ENCODE measurements at regions not wholly inside any gene's neighbourhood (a gene's known extent, or its start where the extent isn't known, plus 50 kb on each side); places are given as distances from the start of the nearest gene placed in this dataset.

GRCh38 chr17:77001487-77001886 lies 133.3 kb downstream of the MGAT5B start:
- no peak for DNase-seq
- ATAC-seq, result no peak
- intact Hi-C loops (cut with micrococcal nuclease), result no loop called here

- ATAC-seq, result no peak
- DNase-seq, result no peak
- intact Hi-C loops (cut with micrococcal nuclease), result no loop called here
Observed at GRCh38 chr17:77002103-77003045, 134.2 kb downstream of the MGAT5B start.

GRCh38 chr17:77003699-77004098 lies 135.5 kb downstream of the MGAT5B start:
- DNase-seq (no peak), ATAC-seq (no peak)
- intact Hi-C loops (cut with micrococcal nuclease), result no loop called here

- intact Hi-C loops (cut with micrococcal nuclease), result no loop called here
- ATAC-seq (no peak), DNase-seq (no peak)
Observed at GRCh38 chr17:77006971-77007649, 133.7 kb upstream of the SEC14L1 start.

- ATAC-seq (no peak), DNase-seq (no peak)
- intact Hi-C loops (cut with micrococcal nuclease), result no loop called here
Observed at GRCh38 chr17:77009877-77010276, 130.9 kb upstream of the SEC14L1 start.

DNA sequence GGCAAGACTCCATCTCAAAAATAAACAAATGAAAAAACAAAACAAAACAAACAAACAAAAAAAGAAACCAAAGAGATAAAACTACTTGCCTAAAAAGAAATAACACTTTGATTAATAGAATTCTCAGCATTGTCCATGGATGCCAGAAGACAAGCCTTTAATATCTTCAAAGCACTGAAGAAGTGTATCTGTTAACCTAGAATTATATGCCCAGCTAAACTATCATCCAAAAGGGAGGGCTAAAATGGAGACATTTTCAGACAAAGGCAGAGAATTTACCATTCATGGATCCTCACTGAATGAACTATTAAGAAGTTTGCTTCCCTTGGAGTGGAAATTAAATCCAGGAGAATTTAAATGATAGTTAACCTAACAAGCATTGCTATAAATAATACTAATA lies 130.1 kb upstream of the SEC14L1 start:
- no peak for ATAC-seq
- intact Hi-C loops (cut with micrococcal nuclease), result no loop called here
- DNase-seq, result no peak

GRCh38 chr17:77011173-77012011 lies 129.4 kb upstream of the SEC14L1 start:
- ATAC-seq (no peak), DNase-seq (no peak)
- intact Hi-C loops (cut with micrococcal nuclease), result no loop called here

GRCh38 chr17:77018504-77018903 lies 122.3 kb upstream of the SEC14L1 start:
- DNase-seq (no peak), ATAC-seq (no peak)
- intact Hi-C loops (cut with micrococcal nuclease), result no loop called here

DNA sequence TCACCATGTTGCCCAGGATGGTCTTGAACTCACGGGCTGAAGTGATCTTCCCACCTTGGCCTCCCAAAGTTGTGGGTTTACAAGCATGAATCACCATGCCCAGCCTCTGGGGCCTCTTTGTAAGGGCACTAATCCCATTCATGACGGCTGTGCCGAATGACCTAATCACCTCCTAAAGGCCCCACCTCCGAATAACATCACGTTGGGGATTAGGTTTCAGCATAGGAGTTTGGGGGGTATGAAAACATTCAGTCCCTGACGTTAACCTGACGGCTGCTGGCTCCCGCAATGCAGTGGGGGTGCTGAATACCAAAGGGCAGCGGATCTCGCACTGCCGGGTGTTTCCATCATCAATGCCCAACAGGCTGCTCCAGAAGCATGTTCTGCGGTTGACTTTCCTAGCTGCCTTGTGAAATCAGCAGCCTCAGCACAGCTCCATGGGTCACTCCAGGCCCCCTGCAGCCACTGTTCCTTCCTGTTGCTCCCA lies 120.8 kb upstream of the SEC14L1 start:
- no peak for DNase-seq
- intact Hi-C loops (cut with micrococcal nuclease), result no loop called here
- no peak for ATAC-seq

DNA sequence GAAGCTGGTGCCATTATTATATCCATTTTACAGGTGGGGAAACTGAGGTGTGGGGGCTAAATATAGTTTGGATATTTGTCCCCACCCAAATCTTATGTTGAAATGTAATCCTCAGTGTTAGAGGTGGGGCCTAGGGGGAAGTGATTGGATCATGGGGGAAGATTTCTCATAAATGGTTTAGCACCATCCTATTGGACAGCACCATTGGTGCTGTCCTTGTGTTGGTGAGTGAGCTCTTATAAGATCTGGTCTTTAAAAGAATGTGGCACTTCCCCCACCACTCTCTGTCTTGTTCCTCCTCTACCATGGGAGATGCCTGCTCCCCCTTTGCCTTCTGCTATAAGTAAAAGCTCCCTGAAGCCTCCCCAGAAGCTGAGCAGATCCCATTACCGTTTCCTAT lies 119.8 kb upstream of the SEC14L1 start:
- no peak for DNase-seq
- ATAC-seq, result no peak
- intact Hi-C loops (cut with micrococcal nuclease), result no loop called here

- DNase-seq (no peak), ATAC-seq (no peak)
- intact Hi-C loops (cut with micrococcal nuclease), result no loop called here
Observed at GRCh38 chr17:77022766-77023165, 118.0 kb upstream of the SEC14L1 start.

- ATAC-seq, result no peak
- DNase-seq, result no peak
- intact Hi-C loops (cut with micrococcal nuclease), result no loop called here
Observed at GRCh38 chr17:77025781-77026180, 115.0 kb upstream of the SEC14L1 start.

DNA sequence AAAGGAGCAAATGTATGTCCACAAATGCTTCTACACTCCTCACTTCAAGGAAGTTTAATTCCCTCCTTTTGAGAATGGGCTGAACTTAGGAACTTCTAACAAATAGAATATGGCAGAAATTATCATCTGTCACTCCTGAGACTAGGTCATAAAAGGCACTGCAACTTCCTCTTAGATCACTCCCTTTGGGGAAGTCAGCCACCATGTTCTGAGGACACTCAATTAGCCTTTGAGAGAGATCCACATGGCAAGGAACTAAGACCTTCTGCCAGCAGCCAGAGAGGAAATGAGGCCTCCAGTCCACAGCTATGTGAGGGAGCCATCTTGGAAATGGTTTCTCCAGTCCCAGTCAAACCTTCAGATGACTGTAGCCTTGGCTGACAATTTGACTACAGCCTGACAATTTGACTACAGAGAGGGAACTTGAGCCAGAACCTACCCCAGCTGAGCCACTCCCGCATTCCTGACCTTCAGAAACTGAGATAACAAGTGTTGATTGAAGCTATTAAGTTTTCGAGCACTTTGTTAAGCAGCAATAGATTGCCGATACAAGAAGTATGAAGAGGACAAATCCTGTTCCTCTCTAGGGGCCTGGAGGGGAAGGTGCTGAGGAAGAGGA lies 113.4 kb upstream of the SEC14L1 start:
- DNase-seq, result no peak
- intact Hi-C loops (cut with micrococcal nuclease), result no loop called here
- no peak for ATAC-seq

- intact Hi-C loops (cut with micrococcal nuclease), result no loop called here
- ATAC-seq, result no peak
Observed at GRCh38 chr17:77028900-77029299, 111.9 kb upstream of the SEC14L1 start.

GRCh38 chr17:77032929-77033328 lies 107.8 kb upstream of the SEC14L1 start:
- DNase-seq (no peak), ATAC-seq (no peak)
- intact Hi-C loops (cut with micrococcal nuclease), result no loop called here

More at GRCh38 chr17:77028900-77029299, 111.9 kb upstream of the SEC14L1 start:
- DNase-seq, result no peak

- no peak for ATAC-seq
- no peak for DNase-seq
- intact Hi-C loops (cut with micrococcal nuclease), result no loop called here
Observed at GRCh38 chr17:77033892-77034404, 106.8 kb upstream of the SEC14L1 start.

DNA sequence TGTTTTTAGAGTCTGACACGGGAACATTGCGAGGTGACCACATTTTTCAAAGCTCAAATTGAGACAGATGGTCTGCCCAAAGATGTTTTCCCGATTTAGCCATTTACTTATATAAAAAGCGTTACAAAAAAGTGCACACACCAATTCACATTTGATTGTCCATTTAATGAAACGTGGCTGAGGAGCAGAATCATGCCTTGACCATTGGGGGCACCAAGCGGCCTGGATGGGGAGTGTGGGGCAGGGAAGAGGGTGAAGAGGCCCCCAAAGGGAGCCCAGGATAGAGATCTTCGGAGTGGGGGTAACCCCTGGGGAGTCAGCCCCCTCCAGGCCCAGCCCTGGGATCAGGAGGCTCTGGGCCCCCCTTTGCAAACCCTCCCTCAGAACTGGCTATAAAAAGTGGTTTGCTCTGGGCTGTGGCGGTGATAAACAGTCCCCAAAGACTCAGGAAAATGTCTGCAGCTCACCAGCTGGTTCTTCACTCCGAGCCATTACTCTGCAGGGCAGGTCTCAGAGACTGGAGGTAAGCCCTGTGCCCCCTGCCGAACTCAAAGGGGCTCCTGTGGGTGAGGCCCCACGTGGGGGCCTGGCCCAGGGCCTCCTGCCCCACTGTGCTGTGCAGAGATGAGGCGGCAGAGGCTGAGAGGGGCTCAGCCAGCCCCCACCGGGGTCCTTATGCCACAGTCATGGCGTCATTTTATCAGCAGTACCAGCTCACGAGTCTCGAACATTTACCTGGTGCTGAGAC lies 105.9 kb upstream of the SEC14L1 start:
- intact Hi-C loops (cut with micrococcal nuclease), result no loop called here
- DNase-seq, result no peak
- no peak for ATAC-seq

DNA sequence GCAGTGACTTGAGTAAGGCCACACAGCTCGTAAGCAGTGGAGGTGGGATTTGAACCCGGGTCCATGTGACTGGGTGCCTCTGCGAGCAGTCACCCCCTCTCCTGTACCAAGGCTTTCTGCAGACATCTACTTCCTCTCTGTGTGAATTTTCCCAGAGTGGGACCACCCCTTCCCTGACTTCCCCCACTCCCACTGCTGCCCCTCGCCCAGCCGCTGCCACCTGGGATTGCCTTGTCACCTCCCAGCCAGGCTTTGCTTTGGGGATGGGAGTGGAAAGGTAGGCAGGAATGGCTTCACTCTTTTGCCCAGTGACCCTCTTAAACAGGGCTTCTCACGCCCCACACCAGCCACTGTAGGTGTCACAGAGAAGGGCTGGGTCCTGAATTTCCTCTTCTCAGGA lies 105.2 kb upstream of the SEC14L1 start:
- ATAC-seq (no peak), DNase-seq (no peak)
- intact Hi-C loops (cut with micrococcal nuclease), result no loop called here
